GM12878 (cell line): ENCODE measurements at regions not wholly inside any gene's neighbourhood (a gene's known extent, or its start where the extent isn't known, plus 50 kb on each side); places are given as distances from the start of the nearest gene placed in this dataset.

Source experiments
- CREB1 ChIP-seq: IDR thresholded peaks from 2 replicates; pipeline ENCODE4 v1.6.1; 2012; ENCODE audit warnings: low read depth, mild to moderate bottlenecking, inconsistent platforms
- EZH2 ChIP-seq: IDR thresholded peaks from 2 replicates; pipeline ENCODE4 v1.6.1; 2012; ENCODE audit warnings: low read depth, mild to moderate bottlenecking, control low read depth, inconsistent platforms, low read length, borderline replicate concordance; ENCODE audit not compliant: control insufficient read depth
- FOXM1 ChIP-seq: IDR thresholded peaks from 2 replicates; pipeline ENCODE4 v1.6.1; 2012; ENCODE audit warnings: low read depth, mild to moderate bottlenecking, inconsistent platforms, low read length, moderate library complexity
- SIN3A ChIP-seq: IDR thresholded peaks from 2 replicates; pipeline ENCODE4 v1.6.1; 2012; ENCODE audit warnings: low read depth, low read length, improper control_type of control experiment
- TAF1 ChIP-seq: IDR thresholded peaks from 2 replicates; pipeline ENCODE4 v1.6.1; 2011; ENCODE audit warnings: mild to moderate bottlenecking, low read depth, low read length, borderline replicate concordance
- ZNF274 ChIP-seq: IDR thresholded peaks from one replicate; pipeline ENCODE4 v1.8.0; 2011; ENCODE audit not compliant: insufficient read length, insufficient read depth
- TF ChIP-seq, protein P1 (sequence below), 3 experiments: IDR thresholded peaks in 2 of 3; conservative IDR thresholded peaks in 1 of 3; 2 replicates each; pipeline ENCODE4 v1.5.1; 2011; ENCODE audit warnings: low read depth in 3 of 3, low read length in 3 of 3, mild to moderate bottlenecking in 3 of 3, control low read depth in 2 of 3, moderate library complexity in 2 of 3, inconsistent platforms in 1 of 3, mixed read lengths in 1 of 3; ENCODE audit not compliant: control insufficient read depth in 2 of 3, insufficient read depth in 1 of 3; ENCODE audit errors: extremely low read depth in 1 of 3

DNA sequence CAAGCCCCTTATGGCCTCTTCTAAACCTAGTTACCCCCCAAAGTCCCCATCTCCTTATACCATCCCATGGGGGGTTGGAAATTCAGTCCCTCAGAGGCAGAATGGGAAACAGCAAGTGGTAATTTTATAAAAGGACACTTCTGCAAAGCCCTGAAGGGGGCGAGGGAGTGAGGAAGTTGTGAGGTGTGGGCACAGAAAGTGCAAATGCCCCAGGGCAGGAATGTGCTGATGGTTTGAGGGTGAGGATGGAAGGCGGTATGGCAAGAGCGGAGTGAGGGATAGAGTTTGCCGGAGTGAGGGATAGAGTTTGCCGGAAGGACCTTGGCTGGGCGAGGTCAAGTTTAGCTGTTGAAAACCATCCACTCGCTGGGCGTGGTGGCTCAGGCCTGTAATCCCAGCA lies 52.7 kb downstream of the HAPSTR1 start:
- no peak for TF ChIP-seq FOXM1
- TF ChIP-seq, protein P1, sequence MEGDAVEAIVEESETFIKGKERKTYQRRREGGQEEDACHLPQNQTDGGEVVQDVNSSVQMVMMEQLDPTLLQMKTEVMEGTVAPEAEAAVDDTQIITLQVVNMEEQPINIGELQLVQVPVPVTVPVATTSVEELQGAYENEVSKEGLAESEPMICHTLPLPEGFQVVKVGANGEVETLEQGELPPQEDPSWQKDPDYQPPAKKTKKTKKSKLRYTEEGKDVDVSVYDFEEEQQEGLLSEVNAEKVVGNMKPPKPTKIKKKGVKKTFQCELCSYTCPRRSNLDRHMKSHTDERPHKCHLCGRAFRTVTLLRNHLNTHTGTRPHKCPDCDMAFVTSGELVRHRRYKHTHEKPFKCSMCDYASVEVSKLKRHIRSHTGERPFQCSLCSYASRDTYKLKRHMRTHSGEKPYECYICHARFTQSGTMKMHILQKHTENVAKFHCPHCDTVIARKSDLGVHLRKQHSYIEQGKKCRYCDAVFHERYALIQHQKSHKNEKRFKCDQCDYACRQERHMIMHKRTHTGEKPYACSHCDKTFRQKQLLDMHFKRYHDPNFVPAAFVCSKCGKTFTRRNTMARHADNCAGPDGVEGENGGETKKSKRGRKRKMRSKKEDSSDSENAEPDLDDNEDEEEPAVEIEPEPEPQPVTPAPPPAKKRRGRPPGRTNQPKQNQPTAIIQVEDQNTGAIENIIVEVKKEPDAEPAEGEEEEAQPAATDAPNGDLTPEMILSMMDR (IDR thresholded peaks at IDR 0.05 in 2 of 3, conservative IDR thresholded peaks at IDR 0.05 in 1 of 3; ENCODE audit: control insufficient read depth in 2 of 3, extremely low read depth in 1 of 3, insufficient read depth in 1 of 3, low read depth in 3 of 3, low read length in 3 of 3), result no peak
- TF ChIP-seq ZNF274, result no peak
- no peak for TF ChIP-seq EZH2
- TF ChIP-seq SIN3A, result no peak
- TF ChIP-seq CREB1, result no peak
- TF ChIP-seq TAF1, result no peak
